ENCODE measurements at regions not wholly inside any gene's neighbourhood (a gene's known extent, or its start where the extent isn't known, plus 50 kb on each side); places are given as distances from the start of the nearest gene placed in this dataset.

- Histone ChIP-seq H3K27ac (ENCODE audit: low read depth, low read length) (no peak overlapping the region), H3K9me3 (ENCODE audit: control insufficient read depth, insufficient read depth, low read length) (no peaks in the 10 kb centered on the region), H3K36me3 (ENCODE audit: control insufficient read depth, insufficient read depth, low read length) (no peaks in the 10 kb centered on the region), H3K4me1 (ENCODE audit: control insufficient read depth, insufficient read depth, low read length) (no peaks in the 10 kb centered on the region), H3K4me3 (ENCODE audit: low read depth, low read length) (no peak overlapping the region), H3K27me3 (ENCODE audit: control insufficient read depth, insufficient read depth, low read length) (no peaks in the 10 kb centered on the region)
- peak in 1 of 6 donors; percentile 13 for DNase-seq (ENCODE audit: low read depth in 4 of 6, low spot score in 6 of 6)
- 100% methylated on average over 1 of the region's 2 CpGs for WGBS (ENCODE audit: insufficient coverage)
Measured at GRCh38 chr18:59763541-59764136, 66.4 kb upstream of the CCBE1 start.

GRCh38 chr18:59760619-59761600, 63.7 kb upstream of the CCBE1 start:
- DNase-seq (ENCODE audit: low read depth in 4 of 6, low spot score in 6 of 6) = peak in 2 of 6 donors; percentile 17 to 36
- Histone ChIP-seq H3K27me3 (ENCODE audit: control insufficient read depth, insufficient read depth, low read length) (no peaks in the 10 kb centered on the region), H3K36me3 (ENCODE audit: control insufficient read depth, insufficient read depth, low read length) (no peaks in the 10 kb centered on the region), H3K4me3 (ENCODE audit: low read depth, low read length) (no peak overlapping the region), H3K4me1 (ENCODE audit: control insufficient read depth, insufficient read depth, low read length) (no peaks in the 10 kb centered on the region), H3K9me3 (ENCODE audit: control insufficient read depth, insufficient read depth, low read length) (no peaks in the 10 kb centered on the region), H3K27ac (ENCODE audit: low read depth, low read length) (no peak overlapping the region)
- 71% methylated on average over 7 of the region's 11 CpGs for WGBS (ENCODE audit: insufficient coverage)

GRCh38 chr18:59760212-59760611, 63.0 kb upstream of the CCBE1 start:
- Histone ChIP-seq H3K4me3 (ENCODE audit: low read depth, low read length) (no peak overlapping the region), H3K36me3 (ENCODE audit: control insufficient read depth, insufficient read depth, low read length) (no peaks in the 10 kb centered on the region), H3K4me1 (ENCODE audit: control insufficient read depth, insufficient read depth, low read length) (no peaks in the 10 kb centered on the region), H3K9me3 (ENCODE audit: control insufficient read depth, insufficient read depth, low read length) (no peaks in the 10 kb centered on the region), H3K27me3 (ENCODE audit: control insufficient read depth, insufficient read depth, low read length) (no peaks in the 10 kb centered on the region), H3K27ac (ENCODE audit: low read depth, low read length) (no peak overlapping the region)
- no peak for DNase-seq (ENCODE audit: low read depth in 4 of 6, low spot score in 6 of 6)
- 94% methylated on average over 3 of the region's 4 CpGs for WGBS (ENCODE audit: insufficient coverage)

- DNase-seq (ENCODE audit: low read depth in 4 of 6, low spot score in 6 of 6) = no peak
- no peak overlapping the region for H3K4me3 ChIP-seq (ENCODE audit: low read depth, low read length)
- whole genome bisulfite sequencing (ENCODE audit: insufficient coverage) = no CpG with 5 or more reads among the region's 3 CpGs
- H3K27me3 ChIP-seq (ENCODE audit: control insufficient read depth, insufficient read depth, low read length) = no peaks in the 10 kb centered on the region
- no peaks in the 10 kb centered on the region for H3K4me1 ChIP-seq (ENCODE audit: control insufficient read depth, insufficient read depth, low read length)
- H3K27ac ChIP-seq (ENCODE audit: low read depth, low read length) = no peak overlapping the region
- no peaks in the 10 kb centered on the region for H3K36me3 ChIP-seq (ENCODE audit: control insufficient read depth, insufficient read depth, low read length)
- no peaks in the 10 kb centered on the region for H3K9me3 ChIP-seq (ENCODE audit: control insufficient read depth, insufficient read depth, low read length)
Measured at GRCh38 chr18:59758837-59759236, 61.6 kb upstream of the CCBE1 start.

GRCh38 chr18:59758106-59758505, 60.9 kb upstream of the CCBE1 start:
- Histone ChIP-seq H3K36me3 (ENCODE audit: control insufficient read depth, insufficient read depth, low read length) (no peaks in the 10 kb centered on the region), H3K9me3 (ENCODE audit: control insufficient read depth, insufficient read depth, low read length) (no peaks in the 10 kb centered on the region), H3K27me3 (ENCODE audit: control insufficient read depth, insufficient read depth, low read length) (no peaks in the 10 kb centered on the region), H3K4me1 (ENCODE audit: control insufficient read depth, insufficient read depth, low read length) (no peaks in the 10 kb centered on the region), H3K4me3 (ENCODE audit: low read depth, low read length) (no peak overlapping the region), H3K27ac (ENCODE audit: low read depth, low read length) (no peak overlapping the region)
- WGBS (ENCODE audit: insufficient coverage) = no CpG with 5 or more reads among the region's 2 CpGs
- no peak for DNase-seq (ENCODE audit: low read depth in 4 of 6, low spot score in 6 of 6)

GRCh38 chr18:59752666-59753065, 55.4 kb upstream of the CCBE1 start:
- Histone ChIP-seq H3K9me3 (ENCODE audit: control insufficient read depth, insufficient read depth, low read length) (no peaks in the 10 kb centered on the region), H3K4me1 (ENCODE audit: control insufficient read depth, insufficient read depth, low read length) (no peaks in the 10 kb centered on the region)

GRCh38 chr18:59751186-59751585, 54.0 kb upstream of the CCBE1 start:
- no peak for DNase-seq (ENCODE audit: low read depth in 4 of 6, low spot score in 6 of 6)
- Histone ChIP-seq H3K27ac (ENCODE audit: low read depth, low read length) (no peak overlapping the region), H3K36me3 (ENCODE audit: control insufficient read depth, insufficient read depth, low read length) (no peaks in the 10 kb centered on the region)

More at GRCh38 chr18:59752666-59753065, 55.4 kb upstream of the CCBE1 start:
- peak in 1 of 6 donors; percentile 50 for DNase-seq (ENCODE audit: low read depth in 4 of 6, low spot score in 6 of 6)
- WGBS (ENCODE audit: insufficient coverage) = no CpG with 5 or more reads among the region's 1 CpG
- H3K27ac ChIP-seq (ENCODE audit: low read depth, low read length) = no peak overlapping the region
- no peak overlapping the region for H3K4me3 ChIP-seq (ENCODE audit: low read depth, low read length)
- no peaks in the 10 kb centered on the region for H3K27me3 ChIP-seq (ENCODE audit: control insufficient read depth, insufficient read depth, low read length)
- H3K36me3 ChIP-seq (ENCODE audit: control insufficient read depth, insufficient read depth, low read length) = no peaks in the 10 kb centered on the region

GRCh38 chr18:59748628-59749360, 51.6 kb upstream of the CCBE1 start:
- no peak overlapping the region for H3K27ac ChIP-seq (ENCODE audit: low read depth, low read length)
- 100% methylated on average over 1 of the region's 2 CpGs for WGBS (ENCODE audit: insufficient coverage)

More at GRCh38 chr18:59751186-59751585, 54.0 kb upstream of the CCBE1 start:
- no peaks in the 10 kb centered on the region for H3K27me3 ChIP-seq (ENCODE audit: control insufficient read depth, insufficient read depth, low read length)
- H3K4me3 ChIP-seq (ENCODE audit: low read depth, low read length) = no peak overlapping the region
- H3K9me3 ChIP-seq (ENCODE audit: control insufficient read depth, insufficient read depth, low read length) = no peaks in the 10 kb centered on the region
- no peaks in the 10 kb centered on the region for H3K4me1 ChIP-seq (ENCODE audit: control insufficient read depth, insufficient read depth, low read length)

More at GRCh38 chr18:59748628-59749360, 51.6 kb upstream of the CCBE1 start:
- no peaks in the 10 kb centered on the region for H3K36me3 ChIP-seq (ENCODE audit: control insufficient read depth, insufficient read depth, low read length)
- no peak for DNase-seq (ENCODE audit: low read depth in 4 of 6, low spot score in 6 of 6)
- H3K27me3 ChIP-seq (ENCODE audit: control insufficient read depth, insufficient read depth, low read length) = no peaks in the 10 kb centered on the region
- no peak overlapping the region for H3K4me3 ChIP-seq (ENCODE audit: low read depth, low read length)
- H3K4me1 ChIP-seq (ENCODE audit: control insufficient read depth, insufficient read depth, low read length) = no peaks in the 10 kb centered on the region
- no peaks in the 10 kb centered on the region for H3K9me3 ChIP-seq (ENCODE audit: control insufficient read depth, insufficient read depth, low read length)
